ENCODE measurements at regions not wholly inside any gene's neighbourhood (a gene's known extent, or its start where the extent isn't known, plus 50 kb on each side); places are given as distances from the start of the nearest gene placed in this dataset.

DNA sequence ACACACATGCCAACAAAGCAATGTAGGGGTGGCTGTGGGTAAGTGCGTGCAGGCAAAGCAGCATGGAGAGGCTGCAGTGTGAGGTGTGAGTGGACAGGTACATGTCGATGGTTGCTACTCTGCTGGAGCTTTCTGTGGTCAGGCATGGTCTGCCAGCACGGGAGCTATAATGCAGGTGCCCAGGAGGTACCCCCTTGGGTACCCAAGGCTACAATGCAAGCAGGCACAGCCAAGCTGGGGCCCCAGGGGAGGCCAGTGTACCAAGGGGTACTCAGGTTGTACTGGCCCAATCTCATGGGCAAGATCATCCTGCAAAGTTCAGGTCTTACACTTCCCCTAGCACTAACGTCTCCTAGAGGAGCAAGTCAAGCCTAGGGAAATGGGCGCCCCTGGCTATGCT lies 58.4 kb upstream of the IRAK1BP1 start:
- no peak overlapping the region for H3K4me3 ChIP-seq (ENCODE audit: low read length)
- no peak for DNase-seq (ENCODE audit: low read depth)
- TF ChIP-seq, protein P1, sequence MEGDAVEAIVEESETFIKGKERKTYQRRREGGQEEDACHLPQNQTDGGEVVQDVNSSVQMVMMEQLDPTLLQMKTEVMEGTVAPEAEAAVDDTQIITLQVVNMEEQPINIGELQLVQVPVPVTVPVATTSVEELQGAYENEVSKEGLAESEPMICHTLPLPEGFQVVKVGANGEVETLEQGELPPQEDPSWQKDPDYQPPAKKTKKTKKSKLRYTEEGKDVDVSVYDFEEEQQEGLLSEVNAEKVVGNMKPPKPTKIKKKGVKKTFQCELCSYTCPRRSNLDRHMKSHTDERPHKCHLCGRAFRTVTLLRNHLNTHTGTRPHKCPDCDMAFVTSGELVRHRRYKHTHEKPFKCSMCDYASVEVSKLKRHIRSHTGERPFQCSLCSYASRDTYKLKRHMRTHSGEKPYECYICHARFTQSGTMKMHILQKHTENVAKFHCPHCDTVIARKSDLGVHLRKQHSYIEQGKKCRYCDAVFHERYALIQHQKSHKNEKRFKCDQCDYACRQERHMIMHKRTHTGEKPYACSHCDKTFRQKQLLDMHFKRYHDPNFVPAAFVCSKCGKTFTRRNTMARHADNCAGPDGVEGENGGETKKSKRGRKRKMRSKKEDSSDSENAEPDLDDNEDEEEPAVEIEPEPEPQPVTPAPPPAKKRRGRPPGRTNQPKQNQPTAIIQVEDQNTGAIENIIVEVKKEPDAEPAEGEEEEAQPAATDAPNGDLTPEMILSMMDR (conservative IDR thresholded peaks at IDR 0.05; ENCODE audit: low read depth, low read length), result no peak

DNA sequence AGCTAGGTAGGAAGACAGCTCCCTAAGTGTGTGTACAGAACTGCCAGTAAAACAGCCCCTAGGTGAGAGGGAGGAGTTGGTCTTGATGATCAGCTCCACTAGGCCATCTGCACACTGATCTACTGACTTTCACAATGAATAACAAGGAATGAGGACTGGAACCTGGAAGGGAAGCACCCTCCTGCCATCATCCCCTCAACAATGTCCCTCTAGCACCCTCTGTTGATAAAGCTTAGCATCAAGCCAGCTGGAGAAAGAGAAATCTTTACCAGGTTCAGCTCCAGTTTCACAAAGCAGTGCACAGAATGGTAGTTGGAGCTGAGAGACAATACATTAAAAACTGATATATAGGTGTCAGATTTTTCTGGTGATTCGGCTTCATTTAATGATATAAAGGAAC lies 57.2 kb upstream of the IRAK1BP1 start:
- H3K4me3 ChIP-seq (ENCODE audit: low read length), result no peak overlapping the region
- TF ChIP-seq, protein P1 (conservative IDR thresholded peaks at IDR 0.05; ENCODE audit: low read depth, low read length), result peak; percentile 78
- DNase-seq (ENCODE audit: low read depth), result no peak

DNA sequence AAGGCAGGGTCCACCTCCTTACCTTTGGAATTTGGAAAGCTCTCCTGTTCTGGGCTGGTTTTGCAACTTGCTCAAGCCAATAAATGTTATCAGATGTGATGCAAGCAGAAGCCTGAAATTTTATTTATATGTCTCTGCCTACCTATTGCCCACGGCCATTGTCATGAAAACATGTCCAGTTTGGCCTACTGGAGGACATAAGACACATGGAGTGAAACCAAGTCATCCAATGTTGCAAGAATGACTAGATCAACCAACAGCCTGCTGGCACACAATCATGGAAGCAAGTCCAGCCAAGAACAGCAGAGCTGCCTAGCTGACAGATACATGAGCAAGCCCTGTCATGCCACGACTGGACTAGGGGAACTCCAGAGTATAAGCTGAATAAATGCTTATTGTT lies 56.7 kb upstream of the IRAK1BP1 start:
- H3K4me3 ChIP-seq (ENCODE audit: low read length), result no peak overlapping the region
- DNase-seq (ENCODE audit: low read depth), result no peak
- TF ChIP-seq, protein P1 (conservative IDR thresholded peaks at IDR 0.05; ENCODE audit: low read depth, low read length), result no peak

Measured in retinal pigment epithelial cell (primary cell).